LHCN-M2 (cell line): ENCODE measurements at regions not wholly inside any gene's neighbourhood (a gene's known extent, or its start where the extent isn't known, plus 50 kb on each side); places are given as distances from the start of the nearest gene placed in this dataset.

ENCODE experiments used
- DNase-seq: peaks from one replicate; pipeline ENCODE4 v3.0.0-alpha.2; 2012; ENCODE audit warnings: low read depth

- DNase-seq, result no peak
Observed at GRCh38 chr18:43714343-43715010, 437.2 kb upstream of the SYT4 start.

GRCh38 chr18:43719267-43719795, 442.0 kb upstream of the SYT4 start:
- DNase-seq, result no peak

- DNase-seq, result peak; percentile 25
Observed at GRCh38 chr18:43720041-43720440, 442.8 kb upstream of the SYT4 start.

GRCh38 chr18:43735570-43735969, 458.3 kb upstream of the SYT4 start:
- DNase-seq, result no peak

GRCh38 chr18:43744960-43745745, 467.9 kb upstream of the SYT4 start:
- peak; percentile 1 for DNase-seq

- DNase-seq, result peak; percentile 26
Observed at GRCh38 chr18:43751203-43751602, 473.9 kb upstream of the SYT4 start.

GRCh38 chr18:43751835-43752234, 474.5 kb upstream of the SYT4 start:
- DNase-seq, result no peak

- no peak for DNase-seq
Observed at GRCh38 chr18:43757273-43757672, 480.0 kb upstream of the SYT4 start.

GRCh38 chr18:43758734-43759133, 481.4 kb upstream of the SYT4 start:
- DNase-seq, result no peak

- no peak for DNase-seq
Observed at GRCh38 chr18:43760010-43760409, 482.7 kb upstream of the SYT4 start.

GRCh38 chr18:43772907-43773306, 495.6 kb upstream of the SYT4 start:
- DNase-seq, result no peak

GRCh38 chr18:43774497-43774896, 497.2 kb upstream of the SYT4 start:
- DNase-seq, result no peak

- DNase-seq, result no peak
Observed at GRCh38 chr18:43775591-43775990, 498.3 kb upstream of the SYT4 start.

- no peak for DNase-seq
Observed at GRCh38 chr18:43776997-43777396, 499.7 kb upstream of the SYT4 start.

- DNase-seq, result no peak
Observed at GRCh38 chr18:43777636-43778304, 500.5 kb upstream of the SYT4 start.

GRCh38 chr18:43780782-43781340, 503.6 kb upstream of the SYT4 start:
- DNase-seq, result peak; percentile 79

GRCh38 chr18:43785158-43785557, 507.9 kb upstream of the SYT4 start:
- no peak for DNase-seq

GRCh38 chr18:43786893-43787292, 509.6 kb upstream of the SYT4 start:
- DNase-seq, result no peak

- DNase-seq, result peak; percentile 17
Observed at GRCh38 chr18:43787721-43788120, 510.4 kb upstream of the SYT4 start.

- DNase-seq, result peak; percentile 5
Observed at GRCh38 chr18:43789234-43790000, 512.1 kb upstream of the SYT4 start.

GRCh38 chr18:43793910-43794309, 516.6 kb upstream of the SYT4 start:
- no peak for DNase-seq
